Mesenchymal stem cell (in vitro differentiated cells and primary cell): ENCODE measurements at regions not wholly inside any gene's neighbourhood (a gene's known extent, or its start where the extent isn't known, plus 50 kb on each side); places are given as distances from the start of the nearest gene placed in this dataset.

Experiments
- DNase-seq: peaks from one replicate; pipeline ENCODE4 v3.0.0-alpha.2; 2013
- H2AFZ ChIP-seq: one replicate; pipeline ENCODE4 v1.6.1; 2013; ENCODE audit warnings: low read depth, mild to moderate bottlenecking, control low read depth, inconsistent platforms, low read length, moderate library complexity
- H2AK5ac ChIP-seq: 2 replicates; pipeline ENCODE4 v1.6.1; 2013; ENCODE audit warnings: low read length, moderate library complexity, mild to moderate bottlenecking, inconsistent platforms; ENCODE audit not compliant: severe bottlenecking
- H2BK120ac ChIP-seq: one replicate; pipeline ENCODE4 v1.6.1; 2013; ENCODE audit warnings: low read depth, mild to moderate bottlenecking, inconsistent platforms, low read length, moderate library complexity
- H2BK12ac ChIP-seq, 2 experiments: one replicate each; pipeline ENCODE4 v1.6.1; 2013; ENCODE audit warnings: inconsistent platforms in 2 of 2, low read length in 2 of 2, mild to moderate bottlenecking in 2 of 2, moderate library complexity in 2 of 2, control low read depth in 1 of 2
- H2BK15ac ChIP-seq: one replicate; pipeline ENCODE4 v1.6.1; 2013; ENCODE audit warnings: mild to moderate bottlenecking, low read depth, inconsistent platforms; ENCODE audit not compliant: poor library complexity, severe bottlenecking
- H2BK5ac ChIP-seq: 2 replicates; pipeline ENCODE4 v1.6.1; 2013; ENCODE audit warnings: low read depth, mild to moderate bottlenecking, low read length, control low read depth, inconsistent platforms; ENCODE audit not compliant: poor library complexity, severe bottlenecking
- H3K14ac ChIP-seq, 2 experiments: one replicate each; pipeline ENCODE4 v1.6.1; 2013; ENCODE audit warnings: inconsistent platforms in 2 of 2, low read length in 2 of 2, control low read depth in 1 of 2, mild to moderate bottlenecking in 1 of 2, moderate library complexity in 1 of 2
- H3K18ac ChIP-seq, 2 experiments: one replicate each; pipeline ENCODE4 v1.6.1; 2013; ENCODE audit warnings: inconsistent platforms in 2 of 2, low read length in 2 of 2, control low read depth in 1 of 2, low read depth in 1 of 2, mild to moderate bottlenecking in 1 of 2
- H3K23ac ChIP-seq, 2 experiments: one replicate each; pipeline ENCODE4 v1.6.1; 2013; ENCODE audit warnings: inconsistent platforms in 2 of 2, low read length in 2 of 2, mild to moderate bottlenecking in 2 of 2, moderate library complexity in 2 of 2, control low read depth in 1 of 2
- H3K27ac ChIP-seq: 2 replicates; pipeline ENCODE4 v1.5.1; 2013; ENCODE audit warnings: mild to moderate bottlenecking, moderate library complexity, low read length, control low read depth, inconsistent platforms; ENCODE audit not compliant: poor library complexity, severe bottlenecking
- H3K27me3 ChIP-seq, 2 experiments: 2 replicates each; pipeline versions ENCODE4 v1.6.1 to v1.7.0; 2013; ENCODE audit warnings: low read length in 2 of 2, mild to moderate bottlenecking in 2 of 2, moderate library complexity in 2 of 2, control low read depth in 1 of 2, inconsistent platforms in 1 of 2; ENCODE audit not compliant: control insufficient read depth in 1 of 2, insufficient read depth in 1 of 2
- H3K36me3 ChIP-seq, 2 experiments: 2 replicates each; pipeline versions ENCODE4 v1.6.1 to v1.7.0; 2013; ENCODE audit warnings: low read length in 2 of 2, control low read depth in 1 of 2, inconsistent platforms in 1 of 2, low read depth in 1 of 2, mild to moderate bottlenecking in 1 of 2; ENCODE audit not compliant: insufficient read depth in 2 of 2, control insufficient read depth in 1 of 2
- H3K4ac ChIP-seq, 2 experiments: one replicate each; pipeline ENCODE4 v1.6.1; 2013; ENCODE audit warnings: inconsistent platforms in 2 of 2, low read length in 2 of 2, mild to moderate bottlenecking in 2 of 2, moderate library complexity in 2 of 2, control low read depth in 1 of 2, low read depth in 1 of 2
- H3K4me1 ChIP-seq: 2 replicates; pipeline ENCODE4 v1.6.1; 2013; ENCODE audit warnings: low read depth, low read length, control low read depth; ENCODE audit not compliant: control insufficient read depth, insufficient read depth
- H3K4me2 ChIP-seq: 2 replicates; pipeline ENCODE4 v1.6.1; 2013; ENCODE audit warnings: low read length, mild to moderate bottlenecking, inconsistent platforms; ENCODE audit not compliant: poor library complexity, severe bottlenecking
- H3K4me3 ChIP-seq, 2 experiments: 2 replicates each; pipeline versions ENCODE4 v1.5.1 to v1.7.0; 2013; ENCODE audit warnings: low read length in 2 of 2, mild to moderate bottlenecking in 2 of 2, control low read depth in 1 of 2, low read depth in 1 of 2; ENCODE audit not compliant: insufficient read depth in 1 of 2
- H3K79me1 ChIP-seq: replicated peaks from 2 replicates; pipeline ENCODE4 v1.6.1; 2013; ENCODE audit warnings: mild to moderate bottlenecking, control low read depth, low read length, inconsistent platforms; ENCODE audit not compliant: poor library complexity, severe bottlenecking
- H3K9ac ChIP-seq: 2 replicates; pipeline ENCODE4 v1.7.0; 2013; ENCODE audit warnings: mild to moderate bottlenecking, low read length, moderate library complexity
- H3K9me3 ChIP-seq: 2 replicates; pipeline ENCODE4 v1.7.0; 2013; ENCODE audit warnings: mild to moderate bottlenecking, low read length; ENCODE audit not compliant: control insufficient read depth
- H4K8ac ChIP-seq: one replicate; pipeline ENCODE4 v1.6.1; 2013; ENCODE audit warnings: inconsistent platforms, mild to moderate bottlenecking, low read length, moderate library complexity
- H4K91ac ChIP-seq: one replicate; pipeline ENCODE4 v1.6.1; 2013; ENCODE audit warnings: mild to moderate bottlenecking, low read length, inconsistent platforms
- WGBS: methylation state at CpG from one replicate; pipeline ENCODE4 v1.1.7; 2013; ENCODE audit warnings: mixed read lengths; 5-methylcytosine and 5-hydroxymethylcytosine counted together

DNA sequence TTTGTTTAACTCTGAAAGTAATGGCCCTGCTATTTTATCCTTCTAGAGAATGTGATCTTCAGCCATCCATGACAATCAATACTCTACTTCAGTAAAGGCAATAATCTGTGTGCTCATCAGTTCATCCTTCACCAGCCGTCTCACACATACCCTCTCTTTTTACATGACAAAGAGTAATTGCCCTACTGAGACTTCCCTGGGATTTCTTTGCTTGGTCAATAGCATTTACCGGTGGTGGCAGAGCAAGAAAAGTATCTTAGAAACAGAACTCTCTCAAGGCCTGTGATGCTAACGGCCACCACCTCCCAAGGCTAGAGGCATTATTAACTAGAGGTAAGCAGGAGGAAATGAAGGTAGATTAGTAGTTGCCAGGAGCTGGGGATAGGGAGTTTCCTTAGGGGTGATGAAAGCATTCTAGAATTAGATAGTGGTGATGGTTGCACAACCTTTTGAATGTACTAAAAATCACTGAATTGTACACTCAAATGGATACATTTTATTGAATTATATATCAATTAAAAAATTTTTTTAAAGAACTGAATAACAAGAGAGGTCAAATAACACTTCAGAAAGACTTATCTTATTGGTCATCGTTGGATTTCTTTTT lies 57.9 kb upstream of the EPC2 start:
- no peak overlapping the region for H2BK12ac ChIP-seq
- no peaks in the 10 kb centered on the region for H3K27me3 ChIP-seq
- H2BK120ac ChIP-seq: no peak overlapping the region
- no peaks in the 10 kb centered on the region for H3K4me1 ChIP-seq
- H4K8ac ChIP-seq: no peak overlapping the region
- H3K9me3 ChIP-seq: no peaks in the 10 kb centered on the region
- no peak for DNase-seq
- H2AK5ac ChIP-seq: no peak overlapping the region
- H3K18ac ChIP-seq: no peak overlapping the region
- no peak overlapping the region for H4K91ac ChIP-seq
- H3K79me1 ChIP-seq: no peaks in the 10 kb centered on the region
- H3K9ac ChIP-seq: no peak overlapping the region
- WGBS: 68% methylated on average over 4 of the region's 4 CpGs
- no peak overlapping the region for H3K14ac ChIP-seq
- H3K4ac ChIP-seq: no peak overlapping the region
- H3K27ac ChIP-seq: no peak overlapping the region
- H2BK5ac ChIP-seq: no peak overlapping the region
- H3K4me2 ChIP-seq: no peak overlapping the region
- H3K4me3 ChIP-seq: no peak overlapping the region
- H3K36me3 ChIP-seq: no peaks in the 10 kb centered on the region
- H2AFZ ChIP-seq: no peak overlapping the region
- H3K23ac ChIP-seq: no peak overlapping the region
- no peak overlapping the region for H2BK15ac ChIP-seq

DNA sequence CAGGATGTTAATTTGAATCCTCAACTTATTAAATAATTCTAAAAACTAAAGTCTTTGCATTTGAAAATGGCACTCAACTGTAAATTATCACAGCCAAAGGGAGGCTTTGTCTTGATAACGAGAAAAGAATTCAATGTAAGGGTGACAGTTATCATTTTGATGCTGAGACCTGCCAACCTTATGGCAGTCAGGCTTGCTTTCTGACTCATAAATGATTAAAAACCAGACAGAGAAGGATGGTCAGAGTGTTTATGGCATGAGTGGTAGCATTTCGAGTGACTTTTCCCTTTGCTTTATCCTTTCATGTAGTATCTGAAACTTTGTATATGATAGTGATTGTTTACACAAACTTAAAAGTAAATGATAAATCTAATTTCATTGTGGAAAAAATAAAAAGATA lies 53.9 kb upstream of the EPC2 start:
- Histone ChIP-seq H2AFZ (no peak overlapping the region), H3K4me2 (no peak overlapping the region), H3K14ac (no peak overlapping the region), H2BK12ac (no peak overlapping the region), H3K18ac (no peak overlapping the region), H4K8ac (no peak overlapping the region), H3K23ac (no peak overlapping the region), H3K79me1 (no peaks in the 10 kb centered on the region), H2BK5ac (no peak overlapping the region), H3K27ac (no peak overlapping the region), H3K9ac (no peak overlapping the region), H4K91ac (no peak overlapping the region), H2AK5ac (no peak overlapping the region), H2BK15ac (no peak overlapping the region), H3K36me3 (no peaks in the 10 kb centered on the region), H3K27me3 (no peaks in the 10 kb centered on the region), H3K9me3 (no peaks in the 10 kb centered on the region), H2BK120ac (no peak overlapping the region), H3K4me3 (no peak overlapping the region), H3K4me1 (no peaks in the 10 kb centered on the region), H3K4ac (no peak overlapping the region)
- DNase-seq: no peak
- WGBS: 100% methylated on average over 1 of the region's 2 CpGs

DNA sequence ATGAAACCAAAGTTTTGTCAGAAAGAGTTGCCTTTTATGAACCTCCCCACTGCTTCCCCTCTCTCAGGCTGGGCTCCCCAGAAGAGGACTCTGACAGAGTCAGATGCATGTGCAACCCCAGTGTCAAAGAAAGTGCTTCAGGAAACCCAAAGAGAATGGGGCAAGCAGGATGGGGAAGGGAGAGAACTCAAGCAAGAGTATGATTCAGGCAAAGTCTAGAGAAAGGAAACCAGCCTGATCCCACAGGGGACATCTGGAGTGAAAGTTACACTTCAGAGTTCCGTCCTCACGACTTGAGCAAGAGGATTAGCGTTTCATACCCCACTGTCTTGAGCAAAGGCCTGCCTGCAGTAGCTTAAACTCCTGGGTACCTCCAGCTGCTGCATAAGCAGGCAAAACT lies 51.8 kb upstream of the EPC2 start:
- no peak overlapping the region for H2BK5ac ChIP-seq
- no peak overlapping the region for H4K91ac ChIP-seq
- WGBS: 90% methylated on average over 3 of the region's 3 CpGs
- no peak overlapping the region for H3K4me2 ChIP-seq
- H2BK120ac ChIP-seq: no peak overlapping the region
- no peak overlapping the region for H3K14ac ChIP-seq
- H3K27me3 ChIP-seq: no peaks in the 10 kb centered on the region
- H3K9ac ChIP-seq: no peak overlapping the region
- H3K4ac ChIP-seq: no peak overlapping the region
- no peak for DNase-seq
- H3K23ac ChIP-seq: no peak overlapping the region
- H2AK5ac ChIP-seq: no peak overlapping the region
- H3K4me1 ChIP-seq: no peaks in the 10 kb centered on the region
- no peaks in the 10 kb centered on the region for H3K36me3 ChIP-seq
- no peak overlapping the region for H3K18ac ChIP-seq
- H3K79me1 ChIP-seq: no peaks in the 10 kb centered on the region
- H3K9me3 ChIP-seq: no peaks in the 10 kb centered on the region
- H3K27ac ChIP-seq: no peak overlapping the region
- H2BK12ac ChIP-seq: no peak overlapping the region
- H2AFZ ChIP-seq: no peak overlapping the region
- no peak overlapping the region for H4K8ac ChIP-seq
- no peak overlapping the region for H3K4me3 ChIP-seq
- no peak overlapping the region for H2BK15ac ChIP-seq

DNA sequence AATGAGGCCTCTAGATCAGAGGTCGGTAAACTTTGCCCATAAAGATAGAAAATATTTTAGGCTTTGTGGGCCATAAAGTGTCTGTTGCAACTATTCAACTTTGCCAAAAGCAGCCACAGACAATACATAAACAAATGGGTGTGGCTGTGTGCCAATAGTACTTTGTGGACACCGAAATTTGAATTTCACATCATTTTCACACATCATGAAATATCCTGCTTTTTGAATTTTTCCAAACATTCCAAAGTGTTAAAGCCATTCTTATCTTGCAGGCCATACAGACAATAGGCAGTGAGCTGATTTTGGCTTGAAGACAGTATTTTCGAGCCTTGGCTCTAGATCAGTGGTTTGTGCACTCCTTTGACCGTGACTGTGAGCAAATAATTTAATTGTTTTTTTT lies 51.1 kb upstream of the EPC2 start:
- H2BK12ac ChIP-seq: no peak overlapping the region
- no peak overlapping the region for H3K4ac ChIP-seq
- no peak overlapping the region for H3K9ac ChIP-seq
- WGBS: 91% methylated on average over 4 of the region's 4 CpGs
- no peak for DNase-seq
- no peak overlapping the region for H3K14ac ChIP-seq
- H3K23ac ChIP-seq: no peak overlapping the region
- H2AFZ ChIP-seq: no peak overlapping the region
- no peak overlapping the region for H3K18ac ChIP-seq
- H2AK5ac ChIP-seq: no peak overlapping the region
- H3K4me2 ChIP-seq: no peak overlapping the region
- H3K27ac ChIP-seq: no peak overlapping the region
- H3K4me1 ChIP-seq: no peaks in the 10 kb centered on the region
- no peak overlapping the region for H3K4me3 ChIP-seq
- no peak overlapping the region for H4K91ac ChIP-seq
- no peak overlapping the region for H2BK5ac ChIP-seq
- H3K9me3 ChIP-seq: no peaks in the 10 kb centered on the region
- H2BK15ac ChIP-seq: no peak overlapping the region
- H3K36me3 ChIP-seq: no peaks in the 10 kb centered on the region
- no peaks in the 10 kb centered on the region for H3K79me1 ChIP-seq
- H4K8ac ChIP-seq: no peak overlapping the region
- H3K27me3 ChIP-seq: no peaks in the 10 kb centered on the region
- H2BK120ac ChIP-seq: no peak overlapping the region
